ENCODE measurements at regions not wholly inside any gene's neighbourhood (a gene's known extent, or its start where the extent isn't known, plus 50 kb on each side); places are given as distances from the start of the nearest gene placed in this dataset.
"Not testable (repeated sequence)": the region's sequence is repeated elsewhere in the genome, so short reads cannot be mapped to it uniquely, and the experiment has no call there.

DNA sequence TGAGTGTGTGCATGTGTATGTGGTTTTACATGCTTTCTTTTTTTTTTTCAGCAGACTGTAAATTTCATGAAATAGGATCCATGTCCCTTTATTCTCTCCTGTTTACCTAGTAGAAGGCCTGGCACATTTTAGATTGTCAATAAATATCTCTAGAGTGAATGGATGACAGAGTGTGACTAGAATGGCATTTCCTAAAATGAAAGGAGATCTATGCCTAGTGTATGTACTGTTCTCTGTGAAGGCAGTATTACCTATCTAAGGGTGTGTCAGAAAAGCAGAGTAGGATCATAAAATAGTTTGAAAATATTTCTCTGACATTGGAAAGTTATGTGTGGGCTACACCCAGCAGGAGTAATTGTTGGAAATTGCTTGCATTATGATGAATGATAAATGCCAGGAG, 1876.0 kb upstream of the C9orf72 start:
- no peak overlapping the region for H3K27ac Mint-ChIP-seq
- intact Hi-C loops (cut with micrococcal nuclease): no loop called here
- Histone ChIP-seq H3K4me1 (ENCODE audit: control insufficient read depth, insufficient read depth, low read length) (no peaks in the 10 kb centered on the region), H3K27ac (ENCODE audit: low read length) (no peak overlapping the region), H3K36me3 (ENCODE audit: control insufficient read depth, insufficient read depth, low read length) (no peaks in the 10 kb centered on the region), H3K4me3 (ENCODE audit: low read length) (no peak overlapping the region), H3K27me3 (ENCODE audit: control insufficient read depth, insufficient read depth, low read length) (no peaks in the 10 kb centered on the region), H3K9me3 (ENCODE audit: control insufficient read depth, insufficient read depth, low read length) (no peaks in the 10 kb centered on the region)
- TF ChIP-seq, protein P1, sequence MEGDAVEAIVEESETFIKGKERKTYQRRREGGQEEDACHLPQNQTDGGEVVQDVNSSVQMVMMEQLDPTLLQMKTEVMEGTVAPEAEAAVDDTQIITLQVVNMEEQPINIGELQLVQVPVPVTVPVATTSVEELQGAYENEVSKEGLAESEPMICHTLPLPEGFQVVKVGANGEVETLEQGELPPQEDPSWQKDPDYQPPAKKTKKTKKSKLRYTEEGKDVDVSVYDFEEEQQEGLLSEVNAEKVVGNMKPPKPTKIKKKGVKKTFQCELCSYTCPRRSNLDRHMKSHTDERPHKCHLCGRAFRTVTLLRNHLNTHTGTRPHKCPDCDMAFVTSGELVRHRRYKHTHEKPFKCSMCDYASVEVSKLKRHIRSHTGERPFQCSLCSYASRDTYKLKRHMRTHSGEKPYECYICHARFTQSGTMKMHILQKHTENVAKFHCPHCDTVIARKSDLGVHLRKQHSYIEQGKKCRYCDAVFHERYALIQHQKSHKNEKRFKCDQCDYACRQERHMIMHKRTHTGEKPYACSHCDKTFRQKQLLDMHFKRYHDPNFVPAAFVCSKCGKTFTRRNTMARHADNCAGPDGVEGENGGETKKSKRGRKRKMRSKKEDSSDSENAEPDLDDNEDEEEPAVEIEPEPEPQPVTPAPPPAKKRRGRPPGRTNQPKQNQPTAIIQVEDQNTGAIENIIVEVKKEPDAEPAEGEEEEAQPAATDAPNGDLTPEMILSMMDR (IDR thresholded peaks at IDR 0.05): no peak
- H3K27me3 Mint-ChIP-seq (ENCODE audit: low read depth in 2 of 2): no peaks in the 10 kb centered on the region
- H3K4me1 Mint-ChIP-seq: peaks cover 7 to 8% of the 10 kb centered on the region in 2 donors
- ATAC-seq: no peak
- H3K36me3 Mint-ChIP-seq: peaks cover 12% of the 10 kb centered on the region
- DNase-seq: no peak
- H3K9me3 Mint-ChIP-seq: peaks cover 9 to 11% of the 10 kb centered on the region in 2 donors
- H3K4me3 Mint-ChIP-seq: no peak overlapping the region

DNA sequence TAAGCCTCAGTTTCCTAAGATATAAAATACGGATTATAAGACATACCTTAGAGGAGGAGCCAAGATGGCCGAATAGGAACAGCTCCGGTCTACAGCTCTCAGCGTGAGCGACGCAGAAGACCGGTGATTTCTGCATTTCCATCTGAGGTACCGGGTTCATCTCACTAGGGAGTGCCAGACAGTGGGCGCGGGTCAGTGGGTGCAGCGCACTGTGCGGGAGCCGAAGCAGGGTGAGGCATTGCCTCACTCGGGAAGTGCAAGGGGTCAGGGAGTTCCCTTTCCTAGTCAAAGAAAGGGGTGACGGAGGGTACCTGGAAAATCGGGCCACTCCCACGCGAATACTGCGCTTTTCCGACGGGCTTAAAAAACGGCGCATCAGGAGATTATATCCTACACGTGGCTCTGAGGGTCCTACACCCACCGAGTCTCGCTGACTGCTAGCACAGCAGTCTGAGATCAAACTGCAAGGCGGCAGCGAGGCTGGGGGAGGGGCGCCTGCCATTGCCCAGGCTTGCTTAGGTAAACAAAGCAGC, 1877.1 kb upstream of the C9orf72 start:
- H3K4me3 ChIP-seq (ENCODE audit: low read length); H3K36me3 Mint-ChIP-seq; intact Hi-C loops (cut with micrococcal nuclease); H3K27me3 Mint-ChIP-seq (ENCODE audit: low read depth in 2 of 2); H3K4me1 ChIP-seq (ENCODE audit: control insufficient read depth, insufficient read depth, low read length); H3K9me3 Mint-ChIP-seq; H3K9me3 ChIP-seq (ENCODE audit: control insufficient read depth, insufficient read depth, low read length); H3K27me3 ChIP-seq (ENCODE audit: control insufficient read depth, insufficient read depth, low read length); H3K4me1 Mint-ChIP-seq; H3K4me3 Mint-ChIP-seq; ATAC-seq; H3K36me3 ChIP-seq (ENCODE audit: control insufficient read depth, insufficient read depth, low read length); DNase-seq; H3K27ac ChIP-seq (ENCODE audit: low read length); H3K27ac Mint-ChIP-seq: not testable (repeated sequence)
- WGBS (ENCODE audit: insufficient coverage): 89% methylated on average over 29 of the region's 29 CpGs

DNA sequence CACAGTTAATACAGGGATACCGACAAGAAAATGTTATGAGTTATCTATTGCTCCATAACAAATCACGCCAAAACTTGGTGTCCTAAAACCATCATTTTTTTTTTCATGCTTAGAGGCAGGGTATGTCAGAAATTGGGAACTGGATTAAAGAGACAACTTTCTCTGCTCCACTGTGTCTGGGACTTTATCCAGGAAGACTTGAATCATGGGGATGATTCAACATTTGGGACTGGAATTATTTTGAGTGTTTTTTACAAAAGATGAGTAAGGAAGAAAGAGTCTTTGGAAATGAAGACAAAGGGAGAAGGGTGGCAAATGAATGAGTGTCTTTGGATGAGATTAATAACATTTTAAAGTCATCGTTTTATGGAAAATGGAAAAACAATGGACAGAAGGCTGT, 1883.7 kb upstream of the C9orf72 start:
- Histone ChIP-seq H3K9me3 (ENCODE audit: control insufficient read depth, insufficient read depth, low read length) (no peaks in the 10 kb centered on the region), H3K27me3 (ENCODE audit: control insufficient read depth, insufficient read depth, low read length) (no peaks in the 10 kb centered on the region), H3K36me3 (ENCODE audit: control insufficient read depth, insufficient read depth, low read length) (no peaks in the 10 kb centered on the region), H3K27ac (ENCODE audit: low read length) (no peak overlapping the region), H3K4me1 (ENCODE audit: control insufficient read depth, insufficient read depth, low read length) (no peaks in the 10 kb centered on the region), H3K4me3 (ENCODE audit: low read length) (no peak overlapping the region)
- TF ChIP-seq, protein P1 (IDR thresholded peaks at IDR 0.05): no peak
- Mint-ChIP-seq H3K4me1 (no peaks in the 10 kb centered on the region), H3K4me3 (no peak overlapping the region), H3K27me3 (ENCODE audit: low read depth in 2 of 2) (no peaks in the 10 kb centered on the region), H3K27ac (no peak overlapping the region), H3K9me3 (peaks cover 9 to 15% of the 10 kb centered on the region in 2 donors), H3K36me3 (peaks cover 7% of the 10 kb centered on the region)
- ATAC-seq: no peak
- no peak for DNase-seq
- intact Hi-C loops (cut with micrococcal nuclease): no loop called here
- 100% methylated on average over 1 of the region's 3 CpGs for WGBS (ENCODE audit: insufficient coverage)

DNA sequence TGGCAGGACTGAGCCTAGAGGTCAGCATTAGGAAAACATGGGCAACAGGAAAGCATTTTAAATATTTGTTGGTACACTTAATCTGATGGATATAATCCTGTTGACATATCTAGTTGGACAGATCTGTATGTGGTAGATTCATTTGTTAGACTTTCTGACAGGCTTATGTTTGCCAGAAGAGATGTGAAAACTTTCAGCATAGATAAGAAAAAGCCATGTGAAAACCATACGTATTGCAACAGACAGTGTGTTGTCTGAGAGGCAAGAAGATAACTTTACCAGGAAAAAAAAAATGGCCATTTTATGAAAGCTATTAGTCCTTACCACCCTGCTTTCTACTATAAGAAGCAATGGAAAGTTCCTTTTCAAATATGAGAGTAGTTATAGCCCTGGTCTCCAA, 1902.2 kb upstream of the C9orf72 start:
- intact Hi-C loops (cut with micrococcal nuclease): no loop called here
- ATAC-seq: no peak
- Mint-ChIP-seq H3K4me1 (no peaks in the 10 kb centered on the region), H3K27me3 (ENCODE audit: low read depth in 2 of 2) (no peaks in the 10 kb centered on the region), H3K9me3 (peaks cover 12 to 16% of the 10 kb centered on the region in 2 donors), H3K4me3 (no peak overlapping the region), H3K36me3 (peaks cover 14% of the 10 kb centered on the region), H3K27ac (no peak overlapping the region)
- no peaks in the 10 kb centered on the region for H3K27me3 ChIP-seq (ENCODE audit: control insufficient read depth, insufficient read depth, low read length)
- DNase-seq: no peak
- no peaks in the 10 kb centered on the region for H3K36me3 ChIP-seq (ENCODE audit: control insufficient read depth, insufficient read depth, low read length)
- no peak overlapping the region for H3K27ac ChIP-seq (ENCODE audit: low read length)
- WGBS (ENCODE audit: insufficient coverage): 40% methylated on average over 1 of the region's 1 CpG
- peaks cover 11% of the 10 kb centered on the region for H3K9me3 ChIP-seq (ENCODE audit: control insufficient read depth, insufficient read depth, low read length)
- TF ChIP-seq, protein P1 (IDR thresholded peaks at IDR 0.05): no peak
- H3K4me3 ChIP-seq (ENCODE audit: low read length): no peak overlapping the region
- no peaks in the 10 kb centered on the region for H3K4me1 ChIP-seq (ENCODE audit: control insufficient read depth, insufficient read depth, low read length)
